Left ventricle myocardium inferior (tissue), 1 donor: ENCODE measurements at regions not wholly inside any gene's neighbourhood (a gene's known extent, or its start where the extent isn't known, plus 50 kb on each side); places are given as distances from the start of the nearest gene placed in this dataset.

Source experiments
- DNase-seq: peaks from one replicate; pipeline ENCODE4 v3.0.0-alpha.2; 2020
- H3K27ac ChIP-seq: fragments of 200-600 bp; replicated peaks from 2 replicates; pipeline ENCODE4 v1.8.0; 2021
- H3K27me3 ChIP-seq: fragments of 200-600 bp; 2 replicates; pipeline ENCODE4 v1.8.0; 2021; ENCODE audit warnings: low read depth
- H3K36me3 ChIP-seq: fragments of 200-600 bp; 2 replicates; pipeline ENCODE4 v1.8.0; 2021
- H3K4me1 ChIP-seq: fragments of 200-600 bp; 2 replicates; pipeline ENCODE4 v1.8.0; 2021
- H3K4me3 ChIP-seq: fragments of 200-600 bp; 2 replicates; pipeline ENCODE4 v1.8.0; 2021; ENCODE audit warnings: mild to moderate bottlenecking, moderate library complexity
- H3K9me3 ChIP-seq: fragments of 200-600 bp; replicated peaks from 2 replicates; pipeline ENCODE4 v1.8.0; 2021
- intact Hi-C: fragments of 100-400 bp; cut with micrococcal nuclease; formaldehyde crosslinking; loops from one replicate; pipeline ENCODE4 v1.11.0; 2022
- TF ChIP-seq, protein P1 (sequence below): fragments of 200-600 bp; IDR thresholded peaks from 2 replicates; pipeline ENCODE4 v1.8.0; 2021; ENCODE audit warnings: antibody characterized with exemption, mild to moderate bottlenecking, borderline replicate concordance
- donor health status: DM: no; HTN: yes; CAD: no; lungs with severe emphysema.

DNA sequence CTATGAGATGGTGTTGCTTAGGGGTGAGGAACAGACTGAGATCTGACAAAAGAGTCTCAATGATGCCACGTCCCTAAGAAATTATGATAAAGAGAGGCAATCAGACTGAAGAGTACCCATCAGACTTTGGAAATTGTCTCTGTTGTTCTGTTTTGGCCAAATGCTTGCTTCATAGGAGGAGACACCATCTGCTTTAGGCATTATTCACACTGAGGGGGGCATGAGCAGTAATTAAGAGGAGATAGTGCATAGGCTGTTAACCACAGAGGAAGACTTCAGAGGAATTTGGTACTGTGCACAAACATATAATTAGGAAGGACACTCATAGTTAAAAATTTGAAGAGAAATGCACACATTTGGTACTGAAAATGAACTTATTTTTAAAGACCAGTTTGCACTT, 190.7 kb downstream of the FAM170A start:
- no peak overlapping the region for H3K27ac ChIP-seq
- TF ChIP-seq, protein P1, sequence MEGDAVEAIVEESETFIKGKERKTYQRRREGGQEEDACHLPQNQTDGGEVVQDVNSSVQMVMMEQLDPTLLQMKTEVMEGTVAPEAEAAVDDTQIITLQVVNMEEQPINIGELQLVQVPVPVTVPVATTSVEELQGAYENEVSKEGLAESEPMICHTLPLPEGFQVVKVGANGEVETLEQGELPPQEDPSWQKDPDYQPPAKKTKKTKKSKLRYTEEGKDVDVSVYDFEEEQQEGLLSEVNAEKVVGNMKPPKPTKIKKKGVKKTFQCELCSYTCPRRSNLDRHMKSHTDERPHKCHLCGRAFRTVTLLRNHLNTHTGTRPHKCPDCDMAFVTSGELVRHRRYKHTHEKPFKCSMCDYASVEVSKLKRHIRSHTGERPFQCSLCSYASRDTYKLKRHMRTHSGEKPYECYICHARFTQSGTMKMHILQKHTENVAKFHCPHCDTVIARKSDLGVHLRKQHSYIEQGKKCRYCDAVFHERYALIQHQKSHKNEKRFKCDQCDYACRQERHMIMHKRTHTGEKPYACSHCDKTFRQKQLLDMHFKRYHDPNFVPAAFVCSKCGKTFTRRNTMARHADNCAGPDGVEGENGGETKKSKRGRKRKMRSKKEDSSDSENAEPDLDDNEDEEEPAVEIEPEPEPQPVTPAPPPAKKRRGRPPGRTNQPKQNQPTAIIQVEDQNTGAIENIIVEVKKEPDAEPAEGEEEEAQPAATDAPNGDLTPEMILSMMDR, result no peak
- H3K4me1 ChIP-seq, result no peaks in the 10 kb centered on the region
- intact Hi-C loops, result no loop called here
- no peak overlapping the region for H3K4me3 ChIP-seq
- DNase-seq, result no peak
- H3K27me3 ChIP-seq, result no peaks in the 10 kb centered on the region
- no peaks in the 10 kb centered on the region for H3K36me3 ChIP-seq
- H3K9me3 ChIP-seq, result no peaks in the 10 kb centered on the region

DNA sequence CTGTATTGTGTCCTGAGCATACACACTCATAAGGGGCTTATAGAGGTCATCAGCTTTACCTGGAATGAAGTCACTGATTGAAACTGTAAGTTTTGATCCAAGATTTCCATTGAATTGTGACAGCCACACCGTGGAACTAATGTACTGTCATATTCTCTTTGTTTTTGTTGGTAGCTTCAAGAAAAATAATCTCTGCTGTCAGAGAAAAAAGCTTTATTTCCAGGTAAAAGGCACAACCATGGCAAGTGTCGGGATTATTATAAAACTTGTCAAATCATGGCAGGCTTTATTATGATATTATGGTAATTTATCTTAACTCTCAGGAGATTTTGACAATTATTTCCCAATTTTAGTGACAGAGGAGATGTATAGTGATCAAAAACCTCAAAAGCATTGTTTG, 191.2 kb downstream of the FAM170A start:
- Histone ChIP-seq H3K4me1 (no peaks in the 10 kb centered on the region), H3K27ac (no peak overlapping the region), H3K36me3 (no peaks in the 10 kb centered on the region), H3K9me3 (no peaks in the 10 kb centered on the region), H3K4me3 (no peak overlapping the region), H3K27me3 (no peaks in the 10 kb centered on the region)
- intact Hi-C loops, result no loop called here
- DNase-seq, result no peak
- TF ChIP-seq, protein P1, result no peak

DNA sequence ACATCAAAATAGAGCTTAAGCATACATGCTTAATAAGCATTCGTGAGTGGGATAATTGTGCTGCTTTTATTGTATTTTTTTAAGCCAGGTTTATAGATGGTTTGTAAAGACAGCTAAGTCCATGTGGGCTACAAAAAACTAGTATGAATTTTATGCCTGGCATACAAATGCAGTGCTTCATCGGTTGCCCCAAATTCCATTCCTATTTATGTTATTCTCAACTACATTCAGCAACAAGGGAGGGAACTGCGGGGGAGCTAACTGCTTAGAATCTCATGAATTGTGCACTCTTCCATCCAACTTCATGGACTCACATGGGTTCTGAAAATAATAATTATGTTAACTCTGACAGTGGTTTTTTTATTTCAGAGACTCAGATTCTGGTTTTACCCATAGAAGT, 199.2 kb downstream of the FAM170A start:
- Histone ChIP-seq H3K27ac (no peak overlapping the region), H3K4me3 (no peak overlapping the region), H3K9me3 (no peaks in the 10 kb centered on the region), H3K36me3 (no peaks in the 10 kb centered on the region), H3K4me1 (no peaks in the 10 kb centered on the region), H3K27me3 (no peaks in the 10 kb centered on the region)
- TF ChIP-seq, protein P1, result no peak
- intact Hi-C loops, result no loop called here
- no peak for DNase-seq

DNA sequence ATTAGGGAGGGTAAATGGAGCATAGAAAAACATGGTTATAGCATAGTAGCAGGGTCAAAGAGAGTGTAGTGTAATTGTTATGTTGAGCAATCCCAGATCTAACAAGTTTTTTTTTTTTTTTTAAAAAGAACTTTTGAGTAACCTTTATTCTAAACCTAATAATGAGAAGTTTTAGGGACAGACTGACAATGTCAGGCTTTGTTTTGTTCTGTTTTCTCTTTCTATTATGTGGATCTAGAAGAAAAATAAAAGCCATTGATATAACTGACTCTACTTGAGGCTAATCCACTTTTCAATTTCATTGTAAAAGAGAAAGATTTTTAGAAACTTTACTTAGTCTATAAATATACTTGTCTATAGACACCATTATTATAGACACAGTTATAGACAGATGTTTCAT, 200.0 kb downstream of the FAM170A start:
- Histone ChIP-seq H3K9me3 (no peaks in the 10 kb centered on the region), H3K27me3 (no peaks in the 10 kb centered on the region), H3K4me3 (no peak overlapping the region), H3K36me3 (no peaks in the 10 kb centered on the region), H3K27ac (no peak overlapping the region), H3K4me1 (no peaks in the 10 kb centered on the region)
- DNase-seq, result no peak
- TF ChIP-seq, protein P1, result no peak
- intact Hi-C loops, result no loop called here

DNA sequence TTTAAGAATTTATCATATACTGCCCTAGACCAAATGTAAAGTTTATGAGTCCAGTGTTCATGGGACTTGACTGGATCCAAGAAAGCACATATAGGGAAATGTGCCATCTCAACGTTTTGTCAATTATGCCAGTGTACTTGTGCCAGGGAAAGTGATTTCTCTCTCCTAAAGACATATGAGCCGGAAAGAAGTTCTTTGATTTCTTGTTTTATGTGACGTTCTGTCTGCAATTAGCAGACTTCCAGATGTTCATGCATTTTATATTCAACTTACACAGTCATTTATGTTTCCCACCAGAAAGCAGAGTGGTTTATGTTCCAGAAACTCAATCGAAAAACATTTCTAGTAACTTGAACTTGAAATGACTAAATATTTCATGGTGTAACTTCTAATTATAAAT, 203.8 kb downstream of the FAM170A start:
- Histone ChIP-seq H3K9me3 (no peaks in the 10 kb centered on the region), H3K27me3 (no peaks in the 10 kb centered on the region), H3K4me3 (no peak overlapping the region), H3K36me3 (no peaks in the 10 kb centered on the region), H3K27ac (no peak overlapping the region), H3K4me1 (no peaks in the 10 kb centered on the region)
- no peak for DNase-seq
- TF ChIP-seq, protein P1, result no peak
- intact Hi-C loops, result no loop called here

DNA sequence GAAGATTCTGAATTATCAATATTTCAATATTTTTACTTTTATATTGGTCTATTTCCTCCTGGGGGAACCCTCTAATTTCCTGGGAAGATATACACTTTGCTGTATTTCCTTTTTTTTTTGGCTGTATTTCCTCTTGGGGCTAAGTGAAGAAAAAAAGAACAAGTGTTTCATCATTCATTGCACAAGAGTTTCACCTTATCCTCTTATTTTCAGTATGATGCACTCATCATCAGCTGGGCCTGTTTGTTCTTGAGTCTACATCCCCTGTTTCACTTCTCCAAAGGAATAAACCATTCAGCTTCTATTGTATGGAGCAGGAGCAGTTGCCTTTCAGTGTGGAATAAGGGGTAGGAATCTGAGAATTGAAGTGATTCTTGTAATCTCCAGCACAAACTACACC, 210.8 kb downstream of the FAM170A start:
- H3K9me3 ChIP-seq, result peaks cover 5% of the 10 kb centered on the region
- H3K4me3 ChIP-seq, result no peak overlapping the region
- H3K27ac ChIP-seq, result no peak overlapping the region
- H3K4me1 ChIP-seq, result no peaks in the 10 kb centered on the region
- DNase-seq, result no peak
- H3K36me3 ChIP-seq, result no peaks in the 10 kb centered on the region
- no peaks in the 10 kb centered on the region for H3K27me3 ChIP-seq
- TF ChIP-seq, protein P1, result no peak
- intact Hi-C loops, result no loop called here
